ENCODE measurements at regions not wholly inside any gene's neighbourhood (a gene's known extent, or its start where the extent isn't known, plus 50 kb on each side); places are given as distances from the start of the nearest gene placed in this dataset.
"Not testable (repeated sequence)": the region's sequence is repeated elsewhere in the genome, so short reads cannot be mapped to it uniquely, and the experiment has no call there.

DNA sequence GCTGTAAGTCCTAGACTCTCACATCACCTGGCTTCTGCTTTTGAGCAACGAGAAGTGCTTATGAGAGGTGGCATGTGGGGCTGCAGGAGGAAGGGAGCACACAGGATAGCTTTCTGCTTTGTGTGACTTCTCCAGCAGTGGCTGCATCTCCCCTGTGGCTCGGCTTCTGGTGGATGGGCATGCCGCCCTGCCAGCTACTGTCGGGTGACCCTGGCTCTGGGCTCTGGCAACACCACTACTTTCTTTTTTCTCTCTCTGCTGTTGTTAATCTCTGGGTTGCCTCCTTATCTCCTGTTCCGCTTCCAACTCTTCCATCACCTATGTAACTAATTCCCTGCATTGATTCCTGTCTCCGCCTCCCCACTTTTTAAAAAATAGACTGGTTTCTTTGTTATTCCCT lies 209.1 kb upstream of the DAAM1 start:
- TF ChIP-seq, protein P1, sequence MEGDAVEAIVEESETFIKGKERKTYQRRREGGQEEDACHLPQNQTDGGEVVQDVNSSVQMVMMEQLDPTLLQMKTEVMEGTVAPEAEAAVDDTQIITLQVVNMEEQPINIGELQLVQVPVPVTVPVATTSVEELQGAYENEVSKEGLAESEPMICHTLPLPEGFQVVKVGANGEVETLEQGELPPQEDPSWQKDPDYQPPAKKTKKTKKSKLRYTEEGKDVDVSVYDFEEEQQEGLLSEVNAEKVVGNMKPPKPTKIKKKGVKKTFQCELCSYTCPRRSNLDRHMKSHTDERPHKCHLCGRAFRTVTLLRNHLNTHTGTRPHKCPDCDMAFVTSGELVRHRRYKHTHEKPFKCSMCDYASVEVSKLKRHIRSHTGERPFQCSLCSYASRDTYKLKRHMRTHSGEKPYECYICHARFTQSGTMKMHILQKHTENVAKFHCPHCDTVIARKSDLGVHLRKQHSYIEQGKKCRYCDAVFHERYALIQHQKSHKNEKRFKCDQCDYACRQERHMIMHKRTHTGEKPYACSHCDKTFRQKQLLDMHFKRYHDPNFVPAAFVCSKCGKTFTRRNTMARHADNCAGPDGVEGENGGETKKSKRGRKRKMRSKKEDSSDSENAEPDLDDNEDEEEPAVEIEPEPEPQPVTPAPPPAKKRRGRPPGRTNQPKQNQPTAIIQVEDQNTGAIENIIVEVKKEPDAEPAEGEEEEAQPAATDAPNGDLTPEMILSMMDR (IDR thresholded peaks at IDR 0.05) = no peak
- ATAC-seq (ENCODE audit: low FRiP score) = no peak
- no peak for DNase-seq (ENCODE audit: low spot score)

DNA sequence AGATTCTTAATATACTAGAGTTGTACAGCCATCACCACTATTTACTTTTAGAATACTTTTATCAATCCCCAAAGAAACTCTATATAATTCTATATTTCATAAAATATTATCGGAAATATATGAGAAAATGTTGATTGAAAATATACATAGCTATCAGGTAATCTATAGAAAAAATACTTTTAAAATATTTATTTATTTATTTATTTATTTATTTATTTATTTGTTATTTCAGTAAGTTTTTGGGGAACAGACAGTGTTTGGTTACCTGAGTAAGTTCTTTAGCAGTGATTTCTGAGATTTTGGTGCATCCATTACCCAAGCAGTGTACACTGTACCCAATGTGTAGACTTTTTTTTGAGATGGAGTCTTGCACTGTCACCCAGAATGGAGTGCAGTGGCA lies 206.6 kb upstream of the DAAM1 start:
- TF ChIP-seq, protein P1 (IDR thresholded peaks at IDR 0.05) = no peak
- DNase-seq (ENCODE audit: low spot score) (no peak), ATAC-seq (ENCODE audit: low FRiP score) (no peak)

DNA sequence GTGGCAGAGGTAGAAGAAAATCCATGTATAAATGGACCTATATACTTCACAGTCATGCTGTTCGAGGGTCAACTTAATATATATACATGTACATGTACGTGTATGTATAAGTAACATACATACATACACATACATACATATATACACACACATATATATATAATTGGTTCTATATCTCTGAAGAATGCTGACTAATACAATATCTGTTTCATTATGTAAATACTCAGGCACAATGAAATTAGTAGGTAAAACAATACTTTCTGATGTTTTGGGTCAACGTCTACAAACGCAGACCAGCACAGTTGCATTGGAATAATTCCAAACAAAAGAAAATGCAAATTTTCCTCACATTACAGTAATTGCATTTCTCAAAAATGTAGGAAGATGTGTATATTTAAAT lies 202.7 kb upstream of the DAAM1 start:
- TF ChIP-seq, protein P1 (IDR thresholded peaks at IDR 0.05) = no peak
- ATAC-seq (ENCODE audit: low FRiP score) (no peak), DNase-seq (ENCODE audit: low spot score) (no peak)

DNA sequence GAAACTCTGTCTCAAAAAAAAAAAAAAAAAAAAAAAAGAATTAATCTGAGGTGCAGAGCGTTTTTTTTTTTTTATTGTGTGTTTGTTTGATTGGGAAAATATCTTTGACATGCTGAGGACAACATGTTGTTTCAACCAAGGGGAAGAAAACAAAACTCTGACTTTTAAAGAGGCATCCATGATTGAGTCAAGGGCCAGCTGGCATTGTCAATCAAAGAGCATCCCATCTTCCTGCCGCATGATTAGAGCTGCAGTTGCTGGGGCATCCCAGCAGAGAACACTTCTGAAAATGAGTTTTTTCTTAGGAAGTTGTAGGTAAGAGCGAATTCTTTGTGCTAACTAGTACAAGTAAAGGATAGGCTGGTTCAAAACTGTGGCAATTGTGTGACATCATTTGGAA lies 200.9 kb upstream of the DAAM1 start:
- TF ChIP-seq, protein P1 (IDR thresholded peaks at IDR 0.05) = no peak
- no peak for ATAC-seq (ENCODE audit: low FRiP score)

DNA sequence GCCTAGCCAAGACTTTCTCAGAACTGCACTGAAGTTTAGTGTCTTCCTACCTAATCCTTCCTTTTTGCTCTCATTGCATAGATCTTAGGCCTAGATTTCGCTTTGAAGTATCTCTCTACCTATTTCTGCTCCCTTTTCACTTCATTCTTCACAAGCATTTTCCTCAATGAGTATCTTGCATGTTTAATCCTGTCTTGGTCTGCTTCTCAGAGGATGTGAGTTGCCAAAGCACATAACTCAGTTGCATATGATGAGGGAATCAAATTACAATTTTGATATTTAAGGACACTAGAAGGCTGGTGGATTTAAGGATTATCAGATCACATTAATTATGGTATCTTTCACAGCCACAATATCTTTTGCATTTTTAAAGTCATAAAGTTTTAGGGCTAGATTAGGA lies 195.5 kb upstream of the DAAM1 start:
- DNase-seq (ENCODE audit: low spot score) (no peak), ATAC-seq (ENCODE audit: low FRiP score) (no peak)
- TF ChIP-seq, protein P1 (IDR thresholded peaks at IDR 0.05) = no peak

More for the DNA sequence above, 200.9 kb upstream of the DAAM1 start:
- DNase-seq (ENCODE audit: low spot score) = no peak

DNA sequence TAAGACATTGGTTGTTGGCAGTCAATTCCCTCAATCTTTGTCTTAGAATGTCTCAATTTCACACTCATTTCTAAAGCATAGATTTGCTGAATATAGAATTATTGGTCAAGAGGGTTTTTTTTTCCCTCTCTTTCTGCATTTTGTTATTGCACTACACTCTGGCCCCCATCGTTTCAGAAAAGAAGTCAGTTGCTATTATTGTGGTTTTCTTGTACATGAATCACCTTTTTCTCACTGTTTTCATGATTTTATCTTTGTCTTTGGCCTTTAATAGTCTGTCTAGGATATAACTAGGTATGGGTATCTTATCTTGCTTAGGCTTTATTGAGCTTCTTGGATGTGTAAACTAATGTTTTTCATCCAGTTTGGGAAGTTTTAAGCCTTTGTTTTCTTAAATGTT lies 194.3 kb upstream of the DAAM1 start:
- ATAC-seq (ENCODE audit: low FRiP score) (no peak), DNase-seq (ENCODE audit: low spot score) (no peak)
- TF ChIP-seq, protein P1 (IDR thresholded peaks at IDR 0.05) = no peak

DNA sequence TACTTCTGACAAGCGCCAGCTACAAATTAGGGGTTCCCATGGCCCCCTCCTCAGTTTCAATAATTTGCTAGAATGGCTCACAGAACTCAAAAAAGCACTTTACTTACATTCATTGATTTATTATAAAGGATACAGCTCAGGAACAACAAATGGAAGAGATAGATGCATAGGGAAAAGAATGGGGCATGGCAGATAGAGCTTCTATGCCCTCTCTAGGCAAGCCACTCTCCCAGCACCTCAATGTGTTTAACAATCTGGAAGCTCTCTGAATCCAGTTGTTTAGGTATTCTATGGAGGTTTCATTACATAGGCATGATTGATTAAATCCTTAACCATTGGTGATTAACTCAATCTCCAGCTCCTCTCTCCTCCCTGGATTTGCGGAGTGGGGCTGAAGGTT lies 184.5 kb upstream of the DAAM1 start:
- ATAC-seq (ENCODE audit: low FRiP score) (no peak), DNase-seq (ENCODE audit: low spot score) (no peak)
- TF ChIP-seq, protein P1 (IDR thresholded peaks at IDR 0.05) = no peak

DNA sequence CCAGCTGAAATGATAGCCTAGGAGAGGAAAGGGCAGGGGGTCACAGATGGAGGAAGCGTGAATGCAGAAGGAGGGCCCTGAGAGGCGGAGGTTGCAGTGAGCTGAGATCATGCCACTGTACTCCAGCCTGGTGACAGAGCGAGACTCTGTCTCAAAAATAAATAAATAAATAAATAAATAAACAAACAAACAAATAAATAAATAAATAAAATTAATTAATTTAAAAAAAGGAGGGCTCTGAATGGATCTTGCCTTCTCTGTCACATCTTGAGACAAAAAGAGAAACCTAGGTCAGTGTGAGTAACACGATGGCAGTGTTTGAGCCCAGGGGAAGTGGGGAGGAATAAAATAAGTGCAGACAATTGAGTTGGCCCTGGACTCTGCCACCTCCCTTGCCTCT lies 182.3 kb upstream of the DAAM1 start:
- not testable (repeated sequence) for DNase-seq (ENCODE audit: low spot score); ATAC-seq (ENCODE audit: low FRiP score)

All from omental fat pad (tissue), 3 donors.